NCI-H1092 treated with DMSO at 0.1 percent for 48 hours (cell line): ENCODE measurements at regions not wholly inside any gene's neighbourhood (a gene's known extent, or its start where the extent isn't known, plus 50 kb on each side); places are given as distances from the start of the nearest gene placed in this dataset.
"Not testable (repeated sequence)": the region's sequence is repeated elsewhere in the genome, so short reads cannot be mapped to it uniquely, and the experiment has no call there.

Experiments used
- DNase-seq: peaks from one replicate; lab custom pipeline; 2025; lab: John Stamatoyannopoulos, UW

GRCh38 chr9:31445357-31445756, 939.1 kb upstream of the ACO1 start:
- DNase-seq = no peak

GRCh38 chr9:31445960-31446359, 938.5 kb upstream of the ACO1 start:
- DNase-seq = no peak

- no peak for DNase-seq
These were observed 917.4 kb upstream of the ACO1 start for GRCh38 chr9:31467075-31467474.

GRCh38 chr9:31470051-31470450, 914.4 kb upstream of the ACO1 start:
- DNase-seq = no peak

GRCh38 chr9:31471010-31471409, 913.4 kb upstream of the ACO1 start:
- DNase-seq = no peak

- no peak for DNase-seq
These were observed 897.8 kb upstream of the ACO1 start for GRCh38 chr9:31486630-31487029.

- DNase-seq = no peak
These were observed 893.8 kb upstream of the ACO1 start for GRCh38 chr9:31490551-31491106.

- DNase-seq = no peak
These were observed 892.2 kb upstream of the ACO1 start for GRCh38 chr9:31492229-31492628.

GRCh38 chr9:31500422-31500821, 884.0 kb upstream of the ACO1 start:
- no peak for DNase-seq

- no peak for DNase-seq
These were observed 865.4 kb upstream of the ACO1 start for GRCh38 chr9:31519011-31519410.

GRCh38 chr9:31519424-31519823, 865.0 kb upstream of the ACO1 start:
- no peak for DNase-seq

- DNase-seq = no peak
These were observed 864.6 kb upstream of the ACO1 start for GRCh38 chr9:31519826-31520225.

GRCh38 chr9:31520301-31521085, 864.0 kb upstream of the ACO1 start:
- DNase-seq = no peak

GRCh38 chr9:31535651-31536050, 848.8 kb upstream of the ACO1 start:
- DNase-seq = no peak

GRCh38 chr9:31536471-31536870, 848.0 kb upstream of the ACO1 start:
- no peak for DNase-seq

GRCh38 chr9:31541721-31542281, 842.6 kb upstream of the ACO1 start:
- no peak for DNase-seq

GRCh38 chr9:31542384-31543055, 841.9 kb upstream of the ACO1 start:
- DNase-seq = peak; percentile 52

- DNase-seq = no peak
These were observed 829.5 kb upstream of the ACO1 start for GRCh38 chr9:31554941-31555340.

GRCh38 chr9:31556667-31557463, 827.6 kb upstream of the ACO1 start:
- no peak for DNase-seq

GRCh38 chr9:31572190-31572589, 812.3 kb upstream of the ACO1 start:
- not testable (repeated sequence) for DNase-seq

GRCh38 chr9:31573561-31573960, 810.9 kb upstream of the ACO1 start:
- no peak for DNase-seq
